Keratinocyte (primary cell): ENCODE measurements at regions not wholly inside any gene's neighbourhood (a gene's known extent, or its start where the extent isn't known, plus 50 kb on each side); places are given as distances from the start of the nearest gene placed in this dataset.

Source experiments
- EZH2 ChIP-seq: IDR thresholded peaks from one replicate; pipeline ENCODE4 v1.6.1; 2012; ENCODE audit warnings: inconsistent platforms, mild to moderate bottlenecking, low read length, moderate library complexity
- TF ChIP-seq, protein P1 (sequence below), 3 experiments: IDR thresholded peaks in 1 of 3; conservative IDR thresholded peaks in 1 of 3; optimal IDR thresholded peaks in 1 of 3; 2 replicates in 2 of 3; 3 replicates in 1 of 3; pipeline versions ENCODE3 to v1.5.1; 2011; ENCODE audit warnings: low read length in 3 of 3, mild to moderate bottlenecking in 3 of 3, moderate library complexity in 2 of 3, control low read depth in 1 of 3, inconsistent platforms in 1 of 3; ENCODE audit not compliant: insufficient read depth in 2 of 3; ENCODE audit errors: extremely low read depth in 1 of 3

DNA sequence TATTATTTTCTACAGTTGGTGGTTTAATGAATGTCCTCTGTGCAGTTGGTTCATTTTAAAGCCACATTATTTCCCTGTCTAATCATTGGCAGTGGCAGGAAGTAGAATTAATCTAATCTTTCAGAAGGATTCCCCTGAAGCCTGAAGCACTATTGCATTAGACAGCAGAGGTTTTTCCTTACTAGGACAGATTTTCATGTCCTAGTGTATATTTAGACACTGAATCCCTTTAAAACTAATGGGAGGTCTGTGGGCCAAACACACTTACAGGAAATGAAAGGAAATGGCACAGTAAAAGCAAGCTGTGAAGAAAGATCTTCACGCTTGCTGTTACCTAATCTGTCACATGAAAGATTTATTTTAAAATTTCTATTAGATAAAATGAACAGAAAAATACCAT lies 165.2 kb downstream of the SLC39A8 start:
- TF ChIP-seq, protein P1, sequence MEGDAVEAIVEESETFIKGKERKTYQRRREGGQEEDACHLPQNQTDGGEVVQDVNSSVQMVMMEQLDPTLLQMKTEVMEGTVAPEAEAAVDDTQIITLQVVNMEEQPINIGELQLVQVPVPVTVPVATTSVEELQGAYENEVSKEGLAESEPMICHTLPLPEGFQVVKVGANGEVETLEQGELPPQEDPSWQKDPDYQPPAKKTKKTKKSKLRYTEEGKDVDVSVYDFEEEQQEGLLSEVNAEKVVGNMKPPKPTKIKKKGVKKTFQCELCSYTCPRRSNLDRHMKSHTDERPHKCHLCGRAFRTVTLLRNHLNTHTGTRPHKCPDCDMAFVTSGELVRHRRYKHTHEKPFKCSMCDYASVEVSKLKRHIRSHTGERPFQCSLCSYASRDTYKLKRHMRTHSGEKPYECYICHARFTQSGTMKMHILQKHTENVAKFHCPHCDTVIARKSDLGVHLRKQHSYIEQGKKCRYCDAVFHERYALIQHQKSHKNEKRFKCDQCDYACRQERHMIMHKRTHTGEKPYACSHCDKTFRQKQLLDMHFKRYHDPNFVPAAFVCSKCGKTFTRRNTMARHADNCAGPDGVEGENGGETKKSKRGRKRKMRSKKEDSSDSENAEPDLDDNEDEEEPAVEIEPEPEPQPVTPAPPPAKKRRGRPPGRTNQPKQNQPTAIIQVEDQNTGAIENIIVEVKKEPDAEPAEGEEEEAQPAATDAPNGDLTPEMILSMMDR (optimal IDR thresholded peaks at IDR 0.05 in 1 of 3, IDR thresholded peaks at IDR 0.05 in 1 of 3, conservative IDR thresholded peaks at IDR 0.05 in 1 of 3; ENCODE audit: extremely low read depth in 1 of 3, insufficient read depth in 2 of 3, low read length in 3 of 3): no peak
- no peak for TF ChIP-seq EZH2
